ENCODE measurements at regions not wholly inside any gene's neighbourhood (a gene's known extent, or its start where the extent isn't known, plus 50 kb on each side); places are given as distances from the start of the nearest gene placed in this dataset.
"Not testable (repeated sequence)": the region's sequence is repeated elsewhere in the genome, so short reads cannot be mapped to it uniquely, and the experiment has no call there.

GRCh38 chr7:142523821-142524460, 225.3 kb upstream of the PRSS1 start:
- no peak for DNase-seq

DNA sequence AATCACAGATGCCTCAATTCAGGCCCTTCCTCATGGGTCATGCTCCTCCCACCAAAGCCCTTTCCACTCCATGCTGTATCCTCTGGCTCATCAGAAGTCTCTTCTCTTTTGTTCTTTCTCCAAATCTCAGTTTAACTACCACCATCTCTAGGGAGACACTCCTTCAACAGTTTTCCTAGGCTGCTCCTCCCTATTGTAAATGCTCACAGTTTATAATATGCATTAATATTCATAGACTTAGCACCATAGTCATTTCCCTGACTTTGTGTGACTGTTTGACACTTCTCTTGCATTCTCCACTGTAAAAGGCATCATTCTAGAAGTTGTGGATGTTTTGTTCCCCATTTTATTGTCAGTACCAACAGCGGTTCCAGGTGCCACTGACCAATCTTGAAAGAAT, 226.5 kb upstream of the PRSS1 start:
- DNase-seq, result no peak

- DNase-seq, result not testable (repeated sequence)
Observed at GRCh38 chr7:142520885-142521284, 228.4 kb upstream of the PRSS1 start.

DNA sequence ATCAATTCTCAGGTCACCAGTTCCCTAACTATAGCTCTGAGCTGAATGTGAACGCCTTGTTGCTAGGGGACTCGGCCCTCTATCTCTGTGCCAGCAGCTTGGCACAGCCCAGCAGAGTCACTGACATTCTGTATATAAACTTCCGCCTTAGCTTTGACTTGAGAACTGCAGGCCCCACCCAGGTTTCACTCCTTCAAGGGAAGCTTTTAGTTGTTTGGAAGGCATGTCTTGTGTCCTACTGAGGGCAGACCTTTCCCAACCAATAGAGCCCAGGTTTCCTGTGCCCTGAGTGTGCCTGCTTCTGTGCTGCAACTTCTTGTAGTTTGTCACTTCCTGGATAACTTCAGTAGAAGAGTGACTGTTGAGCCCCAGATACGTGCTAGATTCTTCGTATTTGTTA, 228.8 kb upstream of the PRSS1 start:
- DNase-seq, result not testable (repeated sequence)

GRCh38 chr7:142519079-142520078, 229.9 kb upstream of the PRSS1 start:
- DNase-seq, result no peak

DNA sequence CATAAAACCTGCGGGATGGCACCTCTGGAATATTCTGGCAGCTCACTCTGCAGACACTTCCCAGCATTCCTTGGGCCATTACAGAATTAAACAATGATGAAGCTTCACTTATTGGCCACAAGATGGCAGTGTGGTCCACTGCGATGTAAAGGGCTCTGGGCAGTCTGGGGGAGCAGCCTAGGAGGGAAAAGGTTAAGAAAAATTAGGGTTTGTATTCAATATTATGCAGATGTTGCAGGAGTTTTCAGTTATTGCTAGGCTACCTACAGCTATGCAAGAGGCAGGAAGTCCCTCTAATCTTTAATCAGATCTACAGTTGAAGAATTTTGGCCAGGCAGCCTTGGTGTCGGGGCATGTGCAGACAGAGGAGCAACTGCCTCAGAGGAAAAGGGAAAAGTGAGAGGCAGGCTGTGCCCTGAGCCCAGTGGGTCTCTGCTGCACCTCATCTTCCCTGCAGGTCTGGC, 233.2 kb upstream of the PRSS1 start:
- no peak for DNase-seq

DNA sequence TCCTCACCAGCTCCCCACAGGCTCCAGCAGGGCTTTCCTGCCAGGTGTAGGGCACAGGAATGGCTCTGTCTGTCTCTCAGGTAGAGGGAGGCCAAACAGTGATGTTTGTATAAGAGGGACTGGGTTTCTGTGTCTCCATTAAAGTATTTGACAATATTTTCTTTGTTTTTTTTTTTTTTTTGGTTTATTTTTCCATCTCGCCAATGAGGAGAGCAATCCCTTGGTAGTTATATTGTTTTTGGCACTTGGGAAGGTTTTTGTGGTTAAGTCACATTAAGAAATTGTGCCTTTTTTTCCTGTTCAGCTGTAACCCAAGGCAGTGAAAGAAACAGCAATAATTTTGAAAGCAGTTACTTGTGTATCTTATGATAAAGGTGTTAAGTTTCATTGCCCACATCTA, 234.6 kb upstream of the PRSS1 start:
- not testable (repeated sequence) for DNase-seq

DNA sequence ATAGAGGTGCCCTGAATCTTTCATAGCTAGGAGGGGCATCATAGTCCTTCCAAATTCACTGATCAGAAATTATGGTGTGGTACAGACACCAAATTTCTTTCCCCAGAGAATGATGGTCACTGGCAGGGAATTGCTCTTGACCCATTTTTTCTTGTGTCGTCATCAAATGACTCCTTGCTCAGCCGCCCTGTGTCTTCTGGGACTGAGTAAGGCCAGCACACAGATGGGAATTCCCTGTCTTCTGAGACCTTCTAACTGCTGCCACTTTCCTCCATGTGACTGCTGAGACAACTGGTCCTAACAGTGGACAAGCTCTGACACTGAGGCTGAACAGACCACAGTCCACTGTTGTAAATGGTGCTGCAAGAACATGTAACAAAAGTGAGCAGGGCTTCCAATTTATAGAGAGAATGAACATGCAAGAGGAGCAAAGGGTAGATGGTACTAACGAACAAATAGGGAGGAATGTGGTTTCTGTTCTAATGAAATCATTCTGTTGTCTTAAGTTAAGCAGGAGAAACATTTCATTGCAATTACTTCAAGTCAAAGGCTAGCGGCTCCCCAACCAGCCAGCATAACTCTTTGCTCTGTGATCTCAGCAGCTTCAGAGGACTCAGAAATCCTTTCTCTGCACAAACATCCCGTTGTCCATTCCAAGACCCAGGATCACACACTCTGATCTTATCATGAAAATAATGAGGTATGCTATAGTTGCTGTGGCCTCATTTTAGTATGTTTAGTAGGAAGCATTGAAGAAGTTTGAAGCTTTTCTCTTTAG, 235.9 kb upstream of the PRSS1 start:
- DNase-seq, result no peak

DNA sequence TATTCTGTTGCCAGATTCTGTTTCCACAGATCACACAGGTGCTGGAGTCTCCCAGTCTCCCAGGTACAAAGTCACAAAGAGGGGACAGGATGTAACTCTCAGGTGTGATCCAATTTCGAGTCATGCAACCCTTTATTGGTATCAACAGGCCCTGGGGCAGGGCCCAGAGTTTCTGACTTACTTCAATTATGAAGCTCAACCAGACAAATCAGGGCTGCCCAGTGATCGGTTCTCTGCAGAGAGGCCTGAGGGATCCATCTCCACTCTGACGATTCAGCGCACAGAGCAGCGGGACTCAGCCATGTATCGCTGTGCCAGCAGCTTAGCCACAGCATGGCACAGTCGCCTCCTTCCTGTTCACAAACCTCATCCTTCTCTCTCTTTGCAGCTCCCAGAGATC, 237.5 kb upstream of the PRSS1 start:
- no peak for DNase-seq

- DNase-seq, result no peak
Observed at GRCh38 chr7:142511374-142511773, 237.9 kb upstream of the PRSS1 start.

GRCh38 chr7:142509235-142509634, 240.0 kb upstream of the PRSS1 start:
- DNase-seq, result not testable (repeated sequence)

- no peak for DNase-seq
Observed at GRCh38 chr7:142508251-142508650, 241.0 kb upstream of the PRSS1 start.

GRCh38 chr7:142507799-142508198, 241.5 kb upstream of the PRSS1 start:
- no peak for DNase-seq

- not testable (repeated sequence) for DNase-seq
Observed at GRCh38 chr7:142507066-142507465, 242.2 kb upstream of the PRSS1 start.

- no peak for DNase-seq
Observed at GRCh38 chr7:142506601-142507000, 242.7 kb upstream of the PRSS1 start.

DNA sequence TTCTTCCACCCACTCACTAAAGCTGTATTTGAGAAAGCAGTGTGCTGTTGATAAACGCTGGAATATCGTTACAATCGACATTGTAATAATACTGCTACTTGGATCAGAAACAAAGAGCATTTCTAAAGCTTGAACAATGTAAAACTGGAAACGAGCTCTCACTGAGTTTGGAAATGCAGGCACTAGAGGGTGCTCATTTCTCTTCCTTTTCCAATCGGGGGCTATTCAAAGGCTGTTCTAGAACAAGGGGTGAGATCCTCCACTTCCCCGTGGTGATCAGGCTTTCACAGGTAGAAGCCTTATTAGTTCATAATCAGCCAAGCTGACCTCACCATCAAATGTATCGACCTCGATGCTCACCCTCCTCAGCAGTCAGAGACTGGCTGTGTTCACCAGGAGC, 245.3 kb upstream of the PRSS1 start:
- DNase-seq, result not testable (repeated sequence)

- DNase-seq, result no peak
Observed at GRCh38 chr7:142503036-142503435, 245.2 kb upstream of the PRSS58 start.

DNA sequence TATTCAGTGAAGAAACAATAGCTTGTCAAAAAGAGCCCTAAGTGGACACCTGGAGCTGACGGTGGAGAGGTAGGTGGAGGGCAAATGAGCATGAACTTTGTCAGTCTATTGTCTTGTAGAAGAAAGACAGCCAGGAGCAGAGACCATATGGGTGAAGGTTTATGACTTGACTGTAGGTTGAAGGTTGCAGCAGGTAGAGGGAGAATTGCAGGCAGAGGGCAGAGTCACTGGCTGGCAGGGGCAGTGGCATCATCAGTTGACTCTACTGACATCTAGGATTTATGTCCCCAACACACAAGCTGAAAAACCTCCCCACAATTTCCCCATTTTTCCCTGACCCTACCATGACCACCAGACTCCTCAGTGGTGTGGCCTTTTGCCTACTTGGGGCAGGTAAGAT, 243.6 kb upstream of the PRSS58 start:
- no peak for DNase-seq

DNA sequence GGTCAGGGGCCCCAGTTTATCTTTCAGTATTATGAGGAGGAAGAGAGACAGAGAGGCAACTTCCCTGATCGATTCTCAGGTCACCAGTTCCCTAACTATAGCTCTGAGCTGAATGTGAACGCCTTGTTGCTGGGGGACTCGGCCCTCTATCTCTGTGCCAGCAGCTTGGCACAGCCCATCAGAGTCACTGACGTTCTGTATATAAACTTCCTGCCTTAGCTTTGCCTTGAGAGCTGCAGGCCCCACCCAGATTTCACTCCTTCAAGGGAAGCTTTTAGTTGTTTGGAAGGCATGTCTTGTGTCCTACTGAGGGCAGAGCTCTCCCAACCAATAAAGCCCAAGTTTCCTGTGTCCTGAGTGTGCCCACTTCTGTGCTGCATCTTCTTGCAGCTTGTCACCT, 242.5 kb upstream of the PRSS58 start:
- no peak for DNase-seq

GRCh38 chr7:142499635-142500034, 241.8 kb upstream of the PRSS58 start:
- no peak for DNase-seq

DNA sequence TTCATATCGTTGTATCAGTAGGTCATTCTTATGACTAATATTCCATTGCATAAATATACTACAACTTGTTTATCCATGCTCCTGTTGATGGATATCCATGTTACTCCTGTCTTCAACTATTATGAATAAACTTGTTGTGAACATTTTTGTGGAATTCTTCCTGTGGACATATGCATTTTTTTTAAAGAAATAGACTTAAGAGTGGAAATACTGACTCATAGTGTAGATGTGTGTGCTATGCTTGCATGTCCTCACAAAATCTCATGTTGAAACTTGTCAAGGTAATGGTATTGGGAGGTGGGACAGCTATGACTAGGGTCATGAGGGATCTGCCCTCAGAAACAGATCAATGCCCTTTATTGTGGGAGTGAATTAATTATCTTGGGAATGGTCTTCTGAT, 240.5 kb upstream of the PRSS58 start:
- DNase-seq, result no peak

GRCh38 chr7:142496545-142496991, 238.7 kb upstream of the PRSS58 start:
- no peak for DNase-seq

DNA sequence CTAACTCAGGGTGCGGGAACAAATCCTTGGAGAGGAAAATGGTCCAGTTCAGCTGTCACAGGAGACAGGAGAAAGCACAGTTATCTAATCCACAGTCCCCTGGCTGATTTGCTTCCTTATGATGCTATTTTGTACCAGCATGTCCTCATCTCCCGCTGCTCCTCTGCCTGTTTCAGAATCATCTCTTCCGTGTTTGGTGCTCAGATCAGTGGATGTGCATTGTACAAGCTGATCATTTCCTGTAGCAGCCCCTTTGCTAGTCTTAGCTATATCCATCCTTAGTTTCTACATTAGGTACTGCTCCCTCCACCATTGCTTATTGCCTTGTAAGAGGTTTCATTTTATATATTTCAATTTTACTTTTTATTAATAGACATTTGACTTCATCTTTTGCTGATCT, 238.0 kb upstream of the PRSS58 start:
- DNase-seq, result not testable (repeated sequence)

Data from activated CD8-positive, alpha-beta memory T cell treated with anti-CD3 and anti-CD28 coated beads, Interleukin-2, amount 50 U/mL, for 48 hours (primary cell).